GM12878 (cell line): ENCODE measurements at regions not wholly inside any gene's neighbourhood (a gene's known extent, or its start where the extent isn't known, plus 50 kb on each side); places are given as distances from the start of the nearest gene placed in this dataset.
"Not testable (repeated sequence)": the region's sequence is repeated elsewhere in the genome, so short reads cannot be mapped to it uniquely, and the experiment has no call there.

Experiments used
- ATAC-seq: fragments of 200-7000 bp; cut with Tn5 transposase; 3 replicates; pipeline ENCODE4 v1.9.1; 2020; ENCODE audit warnings: mild to moderate bottlenecking, moderate library complexity
- BruUV-seq: library from RNA; stranded (reverse); fragments of 400-500 nt; replicated peaks from 2 replicates; lab custom pipeline; 2021; lab: Mats Ljungman, UMichigan
- CTCF ChIA-PET: fragments of 300-600 bp; sonication (Branson Sonifier 250); formaldehyde crosslinking; extraction: SDS; loops from one replicate; lab custom pipeline; 2021; ENCODE audit warnings: inconsistent platforms; lab: Yijun Ruan, JAX
- POLR2A ChIA-PET: fragments of 350-600 bp; formaldehyde crosslinking; extraction: SDS; loops from one replicate; lab custom pipeline; 2021; ENCODE audit warnings: inconsistent platforms; lab: Charles Lee
- RAD21 ChIA-PET: fragments of 300-600 bp; sonication (Branson Sonifier 250); formaldehyde crosslinking; loops from one replicate; lab custom pipeline; 2023; ENCODE audit warnings: antibody characterized with exemption; ENCODE audit not compliant: unreplicated experiment; lab: Charles Lee
- SMC1A ChIA-PET: fragments of 300-600 bp; sonication (Branson Sonifier 250); formaldehyde crosslinking; loops from one replicate; lab custom pipeline; 2023; ENCODE audit not compliant: unreplicated experiment, uncharacterized antibody; lab: Charles Lee
- DNase-seq: peaks from one replicate; pipeline ENCODE4 v3.0.0-alpha.2; 2011; ENCODE audit warnings: low read depth, low spot score
- FAIRE-seq: peaks from 3 replicates; lab custom pipeline; 2011; peaks lifted over from hg19 to GRCh38; lab: Jason Lieb, UNC
- H2AFZ ChIP-seq: 2 replicates; pipeline ENCODE4 v1.6.0; 2011; ENCODE audit warnings: low read depth, low read length, control low read depth; ENCODE audit not compliant: control insufficient read depth
- H3K27ac ChIP-seq: 2 replicates; pipeline ENCODE4 v1.5.1; 2011; ENCODE audit warnings: control low read depth; ENCODE audit not compliant: control insufficient read depth, insufficient read depth
- H3K27me3 ChIP-seq, 2 experiments: replicated peaks in 1 of 2; 2 replicates each; pipeline versions ENCODE4 v1.6.0 to v1.6.1; 2011; ENCODE audit warnings: low read length in 1 of 2; ENCODE audit not compliant: control insufficient read depth in 2 of 2, insufficient read depth in 2 of 2
- H3K36me3 ChIP-seq, 2 experiments: 2 replicates each; pipeline ENCODE4 v1.5.1; 2011; ENCODE audit warnings: low read length in 1 of 2; ENCODE audit not compliant: control insufficient read depth in 2 of 2, insufficient read depth in 2 of 2
- H3K4me1 ChIP-seq: 2 replicates; pipeline ENCODE4 v1.6.1; 2011; ENCODE audit warnings: mild to moderate bottlenecking, low read length, moderate library complexity, mixed read lengths; ENCODE audit not compliant: control insufficient read depth, insufficient read depth
- H3K4me2 ChIP-seq: 2 replicates; pipeline ENCODE4 v1.6.0; 2011; ENCODE audit warnings: control low read depth; ENCODE audit not compliant: control insufficient read depth, insufficient read depth
- H3K4me3 ChIP-seq: fragments of 200-600 bp; sonication (generic); 2 replicates; pipeline ENCODE4 v1.5.1; 2016
- H3K79me2 ChIP-seq: 2 replicates; pipeline ENCODE4 v1.6.0; 2011; ENCODE audit warnings: low read length; ENCODE audit not compliant: control insufficient read depth, insufficient read depth
- H3K9ac ChIP-seq: 2 replicates; pipeline ENCODE4 v1.8.0; 2011; ENCODE audit warnings: low read length, control low read depth, mixed read lengths; ENCODE audit not compliant: control insufficient read depth, insufficient read depth
- H3K9me3 ChIP-seq: replicated peaks from 3 replicates; pipeline ENCODE4 v1.5.1; 2011; ENCODE audit warnings: mild to moderate bottlenecking, low read length; ENCODE audit not compliant: control insufficient read depth, insufficient read depth
- H4K20me1 ChIP-seq: 2 replicates; pipeline ENCODE4 v1.6.0; 2011; ENCODE audit not compliant: control insufficient read depth, insufficient read depth
- CHD1 ChIP-seq: IDR thresholded peaks from 2 replicates; pipeline ENCODE4 v1.6.1; 2012; ENCODE audit warnings: low read depth, low read length, improper control_type of control experiment
- ESRRA ChIP-seq: IDR thresholded peaks from 2 replicates; pipeline ENCODE4 v1.6.1; 2012; ENCODE audit warnings: mild to moderate bottlenecking, low read length, improper control_type of control experiment
- NFYA ChIP-seq: IDR thresholded peaks from 2 replicates; pipeline ENCODE4 v1.6.1; 2011; ENCODE audit warnings: low read depth, mild to moderate bottlenecking, low read length, improper control_type of control experiment, borderline replicate concordance
- SMC3 ChIP-seq: IDR thresholded peaks from 2 replicates; pipeline ENCODE4 v1.6.1; 2011; ENCODE audit warnings: low read length, improper control_type of control experiment, borderline replicate concordance
- SPI1 ChIP-seq: IDR thresholded peaks from 2 replicates; pipeline ENCODE4 v1.6.1; 2011; ENCODE audit warnings: low read depth, mild to moderate bottlenecking, low read length, moderate library complexity, borderline replicate concordance; ENCODE audit not compliant: insufficient read depth
- STAT3 ChIP-seq: IDR thresholded peaks from 2 replicates; pipeline ENCODE4 v1.6.1; 2011; ENCODE audit warnings: low read depth, low read length, improper control_type of control experiment
- ZNF687 ChIP-seq: fragments of 450-650 bp; IDR thresholded peaks from 2 replicates; pipeline ENCODE4 v1.6.1; 2017; ENCODE audit warnings: mild to moderate bottlenecking, moderate library complexity
- WGBS: methylation state at CpG from one replicate; pipeline ENCODE4 v1.1.6; 2016; ENCODE audit warnings: low lambda C conversion rate; ENCODE audit not compliant: insufficient replicate concordance, insufficient coverage; ENCODE audit errors: missing lambda C conversion rate; 5-methylcytosine and 5-hydroxymethylcytosine counted together
- in situ Hi-C: fragments of 300-500 bp; cut with MboI; formaldehyde crosslinking; loops from 9 replicates; pipeline ENCODE4 v1.14.3; 2018; ENCODE audit warnings: mixed read lengths
- intact Hi-C: fragments of 100-400 bp; cut with micrococcal nuclease; formaldehyde crosslinking; loops from one replicate; pipeline ENCODE4 v1.14.2; 2022; ENCODE audit not compliant: unreplicated experiment

- ATAC-seq (no peak), DNase-seq (no peak)
- SMC1A ChIA-PET: no interaction called here
- intact Hi-C loops: no loop called here
- Histone ChIP-seq H3K4me3 (no peak overlapping the region), H3K9me3 (no peaks in the 10 kb centered on the region)
- TF ChIP-seq ESRRA: no peak
- no peak for TF ChIP-seq SMC3
- no peak for TF ChIP-seq SPI1
- TF ChIP-seq CHD1: no peak
- TF ChIP-seq ZNF687: no peak
- no peak for TF ChIP-seq STAT3
- TF ChIP-seq NFYA: no peak
- TF ChIP-seq, all 136 proteins: peak for 0
- ChIA-PET RAD21 (no interaction called here), CTCF (no interaction called here), POLR2A (no interaction called here)
- H3K9ac ChIP-seq: no peak overlapping the region
- no peak overlapping the region for H3K4me2 ChIP-seq
- no peak overlapping the region for H3K27ac ChIP-seq
- H3K79me2 ChIP-seq: no peaks in the 10 kb centered on the region
- H2AFZ ChIP-seq: no peak overlapping the region
- in situ Hi-C loops: no loop called here
- H3K27me3 ChIP-seq: no peaks in the 10 kb centered on the region
- no peak for FAIRE-seq
- H3K36me3 ChIP-seq: no peaks in the 10 kb centered on the region
- BruUV-seq: no TSS peak
- WGBS: 74% methylated on average over 32 of the region's 48 CpGs
- H3K4me1 ChIP-seq: no peaks in the 10 kb centered on the region
- H4K20me1 ChIP-seq: no peaks in the 10 kb centered on the region
Observed at GRCh38 chr22:11253000-11253511, 4274.9 kb upstream of the OR11H1 start.

- FAIRE-seq, CTCF ChIA-PET, H3K9ac ChIP-seq, H3K4me3 ChIP-seq, H3K9me3 ChIP-seq, H3K79me2 ChIP-seq, H2AFZ ChIP-seq, RAD21 ChIA-PET, in situ Hi-C loops, POLR2A ChIA-PET, H3K27ac ChIP-seq, H3K4me1 ChIP-seq, H4K20me1 ChIP-seq, H3K27me3 ChIP-seq, H3K4me2 ChIP-seq, ATAC-seq, BruUV-seq, SMC1A ChIA-PET, intact Hi-C loops, H3K36me3 ChIP-seq, DNase-seq: not testable (repeated sequence)
- 32% methylated on average over 7 of the region's 8 CpGs for WGBS
Observed at GRCh38 chr22:11270981-11271380, 4257.0 kb upstream of the OR11H1 start.
